ENCODE measurements at regions not wholly inside any gene's neighbourhood (a gene's known extent, or its start where the extent isn't known, plus 50 kb on each side); places are given as distances from the start of the nearest gene placed in this dataset.

- no peak for DNase-seq (ENCODE audit: low read depth in 2 of 2)
These were observed 76.5 kb upstream of the CDH5 start for GRCh38 chr16:66289986-66290385.

DNA sequence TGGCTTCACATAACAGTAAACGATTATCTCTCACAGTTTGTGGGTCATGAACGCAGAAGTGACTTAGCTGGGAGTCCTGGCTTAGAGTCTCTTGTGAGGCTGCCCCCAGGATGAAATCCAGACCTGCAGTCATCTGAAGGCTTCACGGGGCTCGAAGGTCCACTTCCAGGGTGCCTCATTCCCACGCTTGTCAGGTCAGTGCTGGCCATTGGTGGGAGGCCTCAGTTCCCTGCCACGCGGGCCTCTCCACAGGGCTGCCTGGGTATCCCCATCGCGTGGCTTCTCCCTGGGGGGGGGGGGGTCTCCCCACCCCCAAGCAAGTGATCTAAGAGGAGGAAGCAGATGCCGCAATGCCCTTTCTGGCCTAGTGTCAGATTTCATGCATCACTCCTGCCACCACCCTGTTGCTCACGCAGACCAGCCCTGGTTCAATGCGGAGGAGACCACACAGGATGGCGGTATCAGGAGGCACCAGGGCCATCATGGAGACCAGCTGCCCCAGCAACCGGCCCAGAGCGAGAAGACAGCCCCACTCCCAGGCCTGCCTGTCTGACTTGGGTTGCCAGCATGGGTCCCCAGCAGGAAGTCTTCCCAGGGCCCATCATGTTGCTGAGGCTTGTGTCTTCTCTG lies 77.3 kb upstream of the CDH5 start:
- no peak for DNase-seq (ENCODE audit: low read depth in 2 of 2)

DNA sequence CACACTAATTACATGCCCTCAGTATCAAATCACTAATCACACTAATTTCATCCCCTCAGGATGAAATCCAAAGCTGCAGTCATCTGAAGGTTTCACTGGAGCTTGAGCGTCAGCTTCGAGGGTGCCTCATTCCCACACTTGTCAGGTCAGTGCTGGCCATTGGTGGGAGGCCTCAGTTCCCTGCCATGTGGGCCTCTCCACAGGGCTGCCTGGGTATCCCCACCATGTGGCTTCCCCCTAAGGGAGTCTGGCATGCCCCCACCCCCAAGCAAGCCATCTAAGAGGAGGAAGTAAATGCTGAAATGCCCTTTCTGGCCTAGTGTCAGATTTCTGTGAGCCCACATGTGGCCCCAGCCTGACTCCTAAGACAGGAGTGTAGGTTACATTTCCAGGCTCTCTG lies 78.6 kb upstream of the CDH5 start:
- DNase-seq (ENCODE audit: low read depth in 2 of 2), result no peak

DNA sequence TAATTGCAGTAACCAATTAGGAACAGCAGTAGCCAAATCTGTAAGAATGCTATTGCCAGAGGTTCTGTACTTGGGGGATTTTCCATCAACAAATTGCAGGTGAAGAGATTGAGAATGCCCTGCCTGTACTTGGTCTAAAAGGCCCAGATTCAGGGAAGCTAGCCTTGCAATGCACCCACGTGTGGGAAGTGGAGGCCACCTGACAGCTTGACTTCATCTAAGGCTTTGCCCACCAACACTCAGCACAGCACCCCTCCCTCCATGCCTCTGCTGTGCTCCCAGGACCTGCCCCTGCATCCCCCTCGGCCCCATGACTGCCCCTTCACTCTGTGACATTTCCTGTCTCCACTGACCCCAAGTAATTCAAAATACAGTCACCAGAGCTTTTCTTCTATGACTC lies 79.1 kb upstream of the CDH5 start:
- no peak for DNase-seq (ENCODE audit: low read depth in 2 of 2)

DNA sequence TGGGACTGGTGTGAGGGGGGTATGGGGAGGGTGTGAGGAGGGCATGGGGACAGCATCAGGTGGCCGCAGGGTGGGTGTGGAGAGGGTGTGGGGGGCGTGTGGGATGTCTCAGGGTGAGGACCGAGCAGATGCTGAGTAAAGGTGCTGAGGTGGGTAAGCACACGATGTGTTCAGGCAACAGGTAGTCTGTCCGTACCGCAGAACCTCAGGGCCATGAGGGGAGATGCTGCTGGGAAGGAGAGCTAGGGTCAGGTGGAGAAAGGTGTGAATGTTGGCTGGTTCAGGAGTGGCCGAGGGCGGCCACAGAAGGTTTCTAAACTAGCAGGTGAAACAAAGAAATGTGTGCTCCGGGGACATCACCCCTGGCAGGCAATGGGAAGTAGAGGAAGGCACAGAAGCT lies 80.0 kb upstream of the CDH5 start:
- DNase-seq (ENCODE audit: low read depth in 2 of 2), result no peak

DNA sequence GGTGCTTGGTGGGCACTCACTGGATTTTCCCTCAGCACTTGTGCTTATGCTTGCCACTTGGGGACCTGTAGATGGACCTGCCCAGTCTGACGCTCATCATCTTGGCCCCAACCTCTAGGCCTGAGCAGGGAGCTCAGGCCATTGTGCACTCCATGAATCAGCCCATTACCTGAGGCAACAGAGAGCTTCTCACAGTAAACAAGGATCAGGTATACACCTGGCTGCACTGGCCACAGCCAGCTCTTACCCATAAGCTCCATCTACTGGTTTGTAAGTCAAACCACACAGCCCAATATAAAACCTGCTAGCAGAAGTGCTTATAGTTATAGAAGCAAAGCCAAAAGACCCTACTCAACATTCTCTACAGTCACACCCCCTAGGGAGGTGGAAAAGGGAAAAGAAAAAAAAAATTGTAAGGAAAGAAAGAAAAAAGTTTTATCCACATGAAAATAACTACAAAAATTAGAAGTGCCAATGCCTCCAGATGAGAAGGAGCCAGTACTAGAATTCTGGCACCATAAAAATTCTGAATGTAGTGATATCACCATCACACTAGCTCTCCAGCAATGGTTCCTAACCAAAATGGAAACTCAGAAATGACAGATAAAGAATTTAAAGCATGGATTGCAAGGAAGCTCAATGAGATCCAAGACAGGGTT lies 87.8 kb upstream of the CDH5 start:
- DNase-seq (ENCODE audit: low read depth in 2 of 2), result no peak

DNA sequence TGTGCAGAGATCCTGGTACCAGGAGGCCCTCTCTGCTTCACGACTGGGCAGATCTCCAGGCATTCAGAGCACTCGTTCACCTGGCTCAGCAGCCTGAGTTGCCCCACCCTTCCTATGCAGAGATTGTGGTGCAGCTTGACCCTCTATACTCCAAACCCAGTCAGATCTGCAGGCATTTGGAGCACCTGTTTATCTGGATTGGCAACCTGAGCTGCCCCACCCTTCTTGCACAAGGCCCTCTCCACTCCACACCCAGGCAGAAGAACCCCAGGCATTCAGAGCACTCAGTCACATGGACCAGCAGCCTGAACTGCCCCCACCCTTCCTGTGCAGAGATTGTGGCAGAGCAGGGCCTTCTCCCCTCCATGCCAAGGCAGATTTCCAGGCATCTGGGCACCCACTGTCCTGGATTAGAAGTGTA lies 88.4 kb upstream of the CDH5 start:
- DNase-seq (ENCODE audit: low read depth in 2 of 2), result no peak

DNA sequence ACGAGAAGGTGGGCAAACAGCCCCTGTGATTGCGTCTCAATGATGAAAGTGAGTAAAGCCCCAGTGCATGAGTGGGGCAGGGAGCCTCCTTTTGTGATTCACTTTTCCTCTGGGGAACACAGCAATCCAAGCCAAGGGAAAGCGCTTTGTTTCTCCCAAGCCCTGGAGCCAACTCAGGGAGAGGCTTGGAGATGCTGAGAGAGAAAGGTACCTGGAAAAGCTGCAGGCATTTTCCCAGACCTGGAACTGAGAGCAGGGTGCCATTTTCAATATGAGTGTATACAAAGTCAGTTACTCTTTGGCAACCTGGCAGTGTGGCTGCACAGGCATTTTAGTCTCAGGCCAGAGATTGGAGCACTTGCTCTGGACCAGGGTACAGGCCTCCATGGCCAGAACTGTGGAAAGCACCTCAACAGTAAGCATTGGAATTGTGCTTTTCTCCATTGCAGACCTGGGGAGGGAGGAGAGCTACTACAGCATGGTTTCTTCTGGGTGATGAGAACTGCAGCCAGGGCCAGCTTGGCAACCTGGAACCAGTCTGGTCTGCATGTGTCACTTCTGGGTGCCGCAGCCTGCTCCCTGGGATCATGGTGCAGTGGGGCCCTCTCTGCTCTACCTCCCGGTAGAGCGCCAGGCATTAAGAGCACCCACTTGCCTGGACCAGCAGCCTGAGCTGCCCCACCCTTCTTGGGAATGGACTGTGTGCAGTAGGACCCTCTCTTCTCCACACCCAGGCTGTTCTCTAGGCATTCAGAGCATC lies 89.0 kb upstream of the CDH5 start:
- DNase-seq (ENCODE audit: low read depth in 2 of 2), result no peak

- peak; percentile 25 to 67 for DNase-seq (ENCODE audit: low read depth in 2 of 2)
These were observed 90.6 kb upstream of the CDH5 start for GRCh38 chr16:66275775-66276428.

DNA sequence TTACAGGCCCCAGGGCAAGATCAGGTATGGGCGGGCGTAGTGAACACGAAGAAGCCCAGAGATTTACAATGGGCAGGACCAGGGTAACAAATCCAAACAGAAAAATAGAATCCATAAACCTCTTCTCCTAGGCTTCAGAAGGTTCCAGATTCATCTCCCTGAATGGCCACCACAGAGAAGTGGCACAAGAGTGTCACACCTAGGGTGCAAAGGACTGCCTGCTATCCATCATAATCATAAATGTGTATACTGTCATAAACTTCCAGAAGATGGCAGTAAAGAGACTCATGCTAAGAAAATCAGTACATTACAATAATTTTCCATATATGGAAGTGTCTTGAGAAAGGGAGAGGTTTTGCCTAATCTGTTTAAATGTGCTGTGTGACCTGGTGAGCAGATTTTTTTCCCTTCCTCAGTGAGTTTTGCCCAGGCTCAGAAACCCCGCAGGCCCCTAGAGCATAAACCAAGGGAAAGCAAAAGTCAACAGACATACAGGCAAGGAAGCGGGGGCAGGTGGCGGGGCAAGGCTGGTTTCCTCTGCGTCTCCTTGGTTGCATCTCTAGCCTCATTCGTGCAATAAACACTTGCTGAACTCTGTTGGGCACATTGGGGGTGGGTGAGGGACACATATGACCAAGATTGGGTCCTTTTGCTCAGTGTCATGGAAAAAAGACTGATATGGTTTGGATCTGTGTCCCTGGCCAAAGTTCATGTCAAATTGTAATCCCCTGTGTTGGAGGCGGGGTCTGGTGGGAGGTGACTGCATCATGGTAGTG lies 92.0 kb upstream of the CDH5 start:
- DNase-seq (ENCODE audit: low read depth in 2 of 2), result peak in 1 of 2 donors; percentile 42

- DNase-seq (ENCODE audit: low read depth in 2 of 2), result no peak
These were observed 92.7 kb upstream of the CDH5 start for GRCh38 chr16:66273644-66274334.

DNA sequence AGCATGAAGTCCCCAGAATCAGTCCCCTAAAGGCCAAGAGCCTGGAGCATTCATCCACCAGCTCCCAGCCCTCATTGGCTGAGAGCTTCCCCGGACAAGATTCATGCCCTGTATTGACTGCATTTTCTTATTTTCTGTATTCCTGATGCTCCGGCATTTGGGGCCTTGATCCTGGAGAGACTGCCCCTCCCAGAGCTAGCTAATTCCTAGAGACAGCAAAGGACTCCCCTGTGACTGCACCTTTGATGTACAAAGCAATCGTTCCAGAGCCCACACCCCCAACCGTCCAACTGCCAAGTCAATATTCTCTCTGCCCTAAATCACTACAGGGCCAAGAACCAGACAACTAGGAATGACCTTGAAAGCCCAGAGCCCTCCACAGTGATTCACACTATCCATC lies 93.4 kb upstream of the CDH5 start:
- no peak for DNase-seq (ENCODE audit: low read depth in 2 of 2)

DNA sequence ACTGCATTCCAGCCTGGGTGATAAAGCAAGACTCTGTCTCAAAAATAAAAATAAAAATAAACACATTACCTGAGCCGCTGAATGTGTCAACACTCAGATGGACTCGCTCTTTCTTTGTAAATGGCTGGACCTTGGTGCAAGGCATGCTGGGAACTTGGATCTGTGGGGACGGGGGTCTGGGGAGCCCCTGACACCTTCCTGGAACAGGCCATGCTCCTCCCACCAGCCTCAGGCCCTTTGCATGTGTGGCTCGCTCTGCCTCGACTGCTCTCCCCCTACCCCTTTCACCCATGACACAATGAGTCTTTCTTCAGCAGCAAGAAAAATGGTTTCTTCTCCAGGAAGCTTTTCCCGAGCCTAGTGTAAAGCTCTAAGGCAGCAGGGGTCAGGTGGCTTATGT lies 94.0 kb upstream of the CDH5 start:
- DNase-seq (ENCODE audit: low read depth in 2 of 2), result no peak

DNA sequence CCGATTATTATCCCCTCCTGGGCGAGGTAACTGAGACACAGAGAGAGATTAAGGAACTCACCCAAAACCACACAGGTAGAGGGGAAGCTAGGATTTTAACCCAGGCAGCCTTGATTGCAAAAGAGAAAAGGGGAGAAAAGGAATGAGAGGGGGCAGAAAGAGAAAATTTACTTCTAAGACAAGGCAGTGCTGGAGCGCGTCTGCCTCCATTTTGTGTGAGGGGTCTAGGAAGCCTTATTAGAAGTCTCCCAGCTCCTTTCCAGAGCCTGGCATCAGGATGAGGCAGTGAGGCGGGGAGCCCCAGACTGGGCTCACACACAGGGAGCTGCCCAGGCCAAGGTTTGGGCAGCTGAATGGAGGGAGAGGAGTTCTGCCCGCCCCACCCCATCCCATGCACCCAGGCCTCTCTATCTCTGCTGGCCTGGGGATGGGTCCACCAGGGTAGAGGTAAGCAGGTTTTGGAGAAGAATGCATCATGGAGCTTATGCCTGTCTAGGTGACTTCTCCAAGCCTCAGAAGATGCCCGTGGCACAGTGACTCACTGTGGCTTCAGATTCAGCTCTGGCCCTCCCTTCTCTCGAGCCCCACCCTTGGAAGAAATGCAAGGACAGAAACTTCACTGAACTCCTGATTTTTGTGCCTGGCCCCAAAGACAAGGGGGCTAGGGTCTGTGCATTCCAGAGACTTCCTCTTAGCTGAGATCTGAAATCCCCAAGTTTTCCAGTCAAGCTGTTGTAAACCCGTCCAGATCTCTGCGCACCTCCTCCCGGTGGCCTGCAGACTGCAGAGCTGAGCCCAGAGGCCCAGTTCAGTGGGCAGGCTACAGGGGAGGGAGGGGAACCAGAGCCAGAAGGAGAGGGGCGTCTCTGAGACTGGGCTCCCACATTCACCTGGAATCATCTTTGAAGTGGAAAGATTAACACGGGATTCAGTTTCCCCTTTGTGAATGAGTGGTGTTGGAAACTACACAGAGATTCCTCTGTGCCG lies 95.1 kb upstream of the CDH5 start:
- DNase-seq (ENCODE audit: low read depth in 2 of 2), result no peak

- peak in 1 of 2 donors; percentile 49 for DNase-seq (ENCODE audit: low read depth in 2 of 2)
These were observed 96.1 kb upstream of the CDH5 start for GRCh38 chr16:66270333-66270927.

DNA sequence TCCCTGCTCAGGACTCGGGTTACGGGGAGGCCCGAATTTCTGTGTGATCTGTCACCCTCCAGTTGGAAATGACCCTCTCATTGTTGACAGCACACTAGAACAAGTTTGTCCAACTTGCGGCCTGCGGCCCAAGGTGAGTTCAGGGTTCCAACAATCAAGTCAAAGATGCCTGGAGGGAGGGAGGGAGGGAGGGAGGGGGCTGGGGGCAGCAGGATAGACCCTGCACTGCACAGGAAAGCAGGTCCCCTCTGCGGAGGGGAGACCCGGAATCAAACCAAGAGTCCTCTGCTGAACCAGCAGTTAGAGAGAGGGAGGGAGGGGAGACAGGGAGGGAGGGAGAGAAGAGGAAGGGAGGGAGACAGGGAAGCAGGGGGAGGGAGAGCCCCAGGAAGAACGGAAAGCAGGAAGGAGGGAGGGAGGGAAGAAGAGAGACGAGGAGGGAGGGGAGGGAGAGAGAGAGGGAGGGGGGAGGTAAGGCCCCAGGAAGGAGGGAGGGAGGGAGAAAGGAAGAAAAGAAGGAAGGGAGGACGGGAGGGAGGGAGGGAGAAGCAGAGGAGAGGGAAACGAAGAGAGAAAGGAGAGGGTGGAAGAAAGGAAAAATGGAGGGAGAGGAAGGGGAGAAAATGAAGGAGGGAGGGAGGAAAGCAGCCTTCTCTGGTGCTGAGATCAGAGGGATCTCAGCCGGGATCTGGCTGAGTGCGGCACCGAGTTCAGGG lies 96.7 kb upstream of the CDH5 start:
- DNase-seq (ENCODE audit: low read depth in 2 of 2), result no peak

DNA sequence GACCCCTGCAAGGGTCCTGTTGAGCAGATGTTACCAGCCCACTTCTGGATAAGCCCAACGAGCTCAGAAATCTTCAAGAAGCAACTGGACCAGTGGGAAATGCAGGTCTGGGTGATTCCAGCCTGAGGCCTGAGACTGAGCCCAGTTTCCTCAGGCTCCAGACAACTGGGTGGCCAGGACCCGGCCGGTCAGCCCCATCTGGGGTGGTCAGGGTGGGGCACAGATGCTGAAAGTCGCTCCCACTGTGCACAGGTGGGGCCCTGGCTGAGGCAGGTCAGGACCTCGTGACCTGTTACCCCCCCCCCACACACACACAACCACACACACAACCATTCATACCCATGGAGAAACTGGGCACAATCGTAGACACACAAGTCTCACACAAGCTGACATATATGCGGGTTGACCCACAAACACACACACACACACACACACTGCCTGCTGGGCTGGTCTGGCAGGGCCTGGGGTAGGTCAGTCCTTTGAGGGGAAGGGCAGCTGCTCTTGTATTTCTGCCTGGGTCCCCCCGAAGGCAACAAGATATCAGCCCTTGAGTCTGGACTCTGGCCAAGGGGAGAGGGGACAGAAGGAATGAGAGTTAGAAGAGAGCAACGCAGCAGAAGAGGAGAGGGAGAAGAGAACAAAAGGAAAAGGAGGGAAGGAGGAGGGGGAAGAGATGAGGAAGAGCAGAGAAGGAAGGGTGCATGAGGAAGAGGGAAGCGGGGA lies 99.0 kb upstream of the CDH5 start:
- DNase-seq (ENCODE audit: low read depth in 2 of 2), result no peak
